HG02870 (cell line): ENCODE measurements at regions not wholly inside any gene's neighbourhood (a gene's known extent, or its start where the extent isn't known, plus 50 kb on each side); places are given as distances from the start of the nearest gene placed in this dataset.

ENCODE experiments used
- ATAC-seq: cut with Tn5 transposase; IDR thresholded peaks from one replicate; pipeline ENCODE4 v1.9.1; 2021; ENCODE audit warnings: mild to moderate bottlenecking, moderate library complexity; ENCODE audit not compliant: unreplicated experiment

DNA sequence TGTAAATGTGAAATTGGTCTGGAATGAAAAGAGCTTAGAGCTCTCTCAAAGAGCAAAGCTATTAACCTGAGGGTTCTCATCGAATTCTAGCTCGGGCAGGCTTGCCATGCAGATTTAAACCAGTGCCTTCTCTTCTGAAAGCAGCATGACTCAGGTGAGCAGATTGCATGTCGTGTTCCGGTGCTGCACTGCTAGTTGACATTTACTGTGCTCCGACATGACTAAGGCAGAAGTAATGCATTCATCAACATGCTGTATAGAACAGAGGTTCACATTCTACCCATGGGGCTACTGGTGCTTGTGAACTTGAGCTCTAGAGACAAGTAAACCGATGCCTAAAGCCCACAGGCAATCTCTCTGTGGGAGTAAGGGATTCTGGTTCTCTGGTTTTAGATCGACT, 947.7 kb downstream of the EFNB2 start:
- no peak for ATAC-seq

DNA sequence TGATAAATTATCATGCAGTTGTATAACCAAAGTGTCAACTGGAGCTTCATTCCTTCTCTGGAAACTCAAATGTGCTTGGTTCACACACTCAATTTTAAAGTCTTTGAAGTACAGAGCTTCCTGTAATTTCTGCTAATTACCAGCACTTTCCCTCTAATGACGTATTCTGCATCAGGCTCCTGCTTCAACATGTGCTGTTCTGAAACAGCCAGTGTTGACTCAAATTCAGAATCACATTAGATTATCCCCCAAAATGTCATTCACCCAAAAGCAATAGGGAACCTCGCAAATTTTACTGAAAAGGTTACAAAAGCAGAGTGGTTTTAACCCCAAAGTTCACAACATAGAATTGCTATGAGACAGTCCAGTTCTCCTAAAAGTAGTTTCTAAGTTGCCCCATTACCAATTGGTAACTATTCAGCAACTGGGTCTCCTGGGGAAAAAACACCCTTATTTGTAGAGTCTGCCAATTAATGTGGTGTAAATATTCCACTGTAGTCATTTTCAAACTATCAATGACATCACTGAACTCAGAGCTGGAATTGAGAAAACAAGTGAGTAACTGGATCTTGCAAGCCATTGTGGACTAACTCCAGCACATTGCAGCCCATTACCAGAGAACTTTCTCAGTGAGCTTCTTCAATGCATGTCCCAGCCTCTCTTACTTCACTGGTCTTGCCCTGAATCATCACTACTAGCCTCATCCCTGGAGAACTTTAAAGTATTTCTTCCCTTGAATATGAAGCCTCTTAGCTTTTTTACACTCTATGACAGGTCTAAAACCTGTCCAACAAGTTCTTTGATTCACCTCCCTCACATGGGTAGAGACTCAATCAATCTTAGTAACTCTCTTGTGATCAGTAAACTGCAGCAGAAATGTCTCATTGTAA, 955.4 kb downstream of the EFNB2 start:
- no peak for ATAC-seq

DNA sequence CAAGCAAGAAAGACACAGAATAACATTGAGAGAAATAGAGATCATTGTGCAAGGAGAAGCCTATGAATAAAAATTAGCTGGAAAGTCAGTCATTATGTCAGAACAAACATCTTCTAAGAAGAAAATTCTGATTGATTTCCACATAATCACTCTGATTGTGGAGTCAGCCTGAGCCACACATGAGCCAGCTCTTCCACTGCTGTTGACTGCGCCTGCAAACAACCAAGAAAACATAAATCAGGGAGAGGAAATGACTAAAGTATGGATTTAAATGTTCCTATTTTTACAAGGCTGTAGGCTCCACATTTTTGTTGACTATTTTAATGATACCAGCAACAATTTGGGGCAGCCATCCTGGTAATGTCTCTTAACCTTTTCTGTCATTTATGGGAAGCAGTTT, 962.3 kb downstream of the EFNB2 start:
- no peak for ATAC-seq

- ATAC-seq = no peak
Measured at GRCh38 chr13:105572401-105572800, 963.1 kb downstream of the EFNB2 start.

DNA sequence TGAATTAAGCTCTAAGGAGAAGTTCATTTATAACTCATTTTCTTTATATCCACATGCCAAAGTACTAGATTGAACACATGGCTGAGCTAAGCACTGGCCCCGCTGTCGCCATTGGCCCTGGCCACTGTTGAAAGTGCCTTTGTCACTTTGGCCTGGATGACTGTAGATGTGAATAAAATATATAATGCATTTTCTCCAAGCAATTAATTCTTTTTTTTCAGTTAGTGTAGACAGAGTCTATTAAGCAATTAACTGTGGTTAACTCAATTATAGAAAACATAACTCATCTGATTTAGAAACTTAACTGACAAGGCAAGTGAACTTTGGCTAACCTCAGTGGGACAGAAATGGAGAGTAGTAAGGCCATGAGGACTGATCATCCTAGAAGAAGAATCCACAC, 965.6 kb downstream of the EFNB2 start:
- no peak for ATAC-seq

- ATAC-seq = no peak
Measured at GRCh38 chr13:105567951-105568525, 967.4 kb downstream of the EFNB2 start.

- no peak for ATAC-seq
Measured at GRCh38 chr13:105565136-105565727, 970.2 kb downstream of the EFNB2 start.

DNA sequence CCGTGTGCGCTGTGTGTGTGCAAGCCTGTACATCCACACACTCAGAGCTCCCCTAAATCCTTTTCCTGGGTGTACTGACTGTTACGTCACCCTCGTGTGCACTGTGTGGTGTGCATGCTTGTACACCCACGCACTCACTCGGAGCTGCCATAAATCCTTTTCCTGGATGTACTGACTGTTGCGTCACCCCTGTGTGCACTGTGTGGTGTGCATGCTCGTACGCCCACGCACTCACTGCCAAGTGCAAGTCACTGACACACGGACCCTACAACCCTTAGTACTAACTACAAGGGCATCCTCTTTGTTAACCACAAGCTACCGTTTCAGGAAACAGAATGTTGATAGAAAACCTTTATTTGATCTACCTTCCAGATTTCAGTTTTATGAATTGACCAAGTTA, 983.4 kb downstream of the EFNB2 start:
- no peak for ATAC-seq

DNA sequence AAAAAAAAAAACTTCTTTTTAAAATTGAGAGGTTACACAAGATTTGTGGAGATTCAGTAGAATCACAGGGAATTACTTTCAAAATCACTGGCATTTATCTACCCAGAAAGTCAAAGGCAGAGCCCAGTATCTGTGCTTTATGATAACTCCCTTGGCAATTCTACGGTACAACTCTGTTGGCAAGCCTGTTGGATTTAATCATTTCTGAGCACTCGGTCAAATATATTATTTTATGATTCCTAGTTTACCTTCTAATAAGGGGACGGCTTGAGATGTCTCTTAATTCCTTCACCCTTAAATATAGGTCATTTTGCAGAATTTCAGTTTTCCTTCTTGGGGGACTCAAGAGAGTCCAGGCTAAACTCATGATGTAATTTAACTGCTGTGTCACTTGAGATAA, 987.6 kb downstream of the EFNB2 start:
- ATAC-seq = no peak

- ATAC-seq = no peak
Measured at GRCh38 chr13:105545811-105546210, 989.7 kb downstream of the EFNB2 start.

GRCh38 chr13:105543742-105544141, 991.7 kb downstream of the EFNB2 start:
- ATAC-seq = no peak

DNA sequence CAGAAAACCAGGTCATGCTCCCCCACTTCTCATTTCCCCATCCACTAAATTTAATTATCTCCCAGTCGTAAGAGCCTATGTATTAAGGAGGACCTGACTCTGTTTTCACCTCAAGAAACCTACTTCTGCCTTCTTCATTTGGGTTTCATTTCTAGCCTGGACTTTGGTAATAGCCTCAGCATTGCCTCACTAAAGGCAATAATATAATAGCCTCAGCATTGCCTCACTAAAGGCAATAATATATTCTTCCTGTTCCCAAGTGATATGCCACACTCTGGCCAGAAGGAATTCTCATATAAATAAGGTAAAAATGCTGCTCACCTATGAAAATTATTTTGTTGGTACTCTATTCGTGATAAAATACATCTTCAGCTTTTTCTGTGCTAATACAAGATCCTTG, 993.9 kb downstream of the EFNB2 start:
- no peak for ATAC-seq

DNA sequence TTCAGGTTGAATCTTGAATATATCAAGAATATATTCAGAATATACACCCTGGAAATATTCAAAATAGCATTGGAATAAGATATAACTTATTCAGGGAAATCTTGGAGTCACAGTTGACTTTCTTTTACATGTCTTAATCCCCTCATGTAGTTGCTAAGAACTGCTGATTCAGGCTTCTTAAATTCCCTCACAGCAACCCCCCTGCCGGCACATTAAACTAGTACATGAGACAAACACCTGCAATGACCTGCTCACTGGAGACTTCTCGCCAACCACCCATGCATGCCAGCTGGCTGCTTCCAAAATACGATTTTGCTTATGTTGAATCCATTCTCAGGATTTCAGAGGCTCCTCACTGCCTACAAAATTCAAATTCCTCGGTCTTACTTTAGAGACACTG, 997.1 kb downstream of the EFNB2 start:
- ATAC-seq = no peak

- no peak for ATAC-seq
Measured at GRCh38 chr13:105537113-105537512, 998.3 kb downstream of the EFNB2 start.

DNA sequence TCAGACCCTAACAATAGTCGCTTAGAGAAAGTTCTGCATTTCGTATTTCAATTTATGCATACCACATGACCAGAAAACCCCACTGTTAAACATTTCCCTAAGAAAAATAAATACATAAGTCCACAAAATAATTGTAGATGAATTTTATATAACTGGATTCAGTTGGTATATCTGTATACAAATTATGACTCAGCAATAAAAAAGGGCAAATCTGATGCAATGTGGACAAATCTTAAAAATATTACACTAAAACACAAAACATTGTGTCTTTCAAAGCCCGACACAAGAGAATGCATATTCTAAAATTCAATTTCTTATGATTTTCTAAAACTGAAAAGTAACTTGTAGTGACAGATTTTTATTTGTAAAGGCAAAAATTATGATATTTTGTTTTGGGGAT, 1005.0 kb downstream of the EFNB2 start:
- no peak for ATAC-seq

DNA sequence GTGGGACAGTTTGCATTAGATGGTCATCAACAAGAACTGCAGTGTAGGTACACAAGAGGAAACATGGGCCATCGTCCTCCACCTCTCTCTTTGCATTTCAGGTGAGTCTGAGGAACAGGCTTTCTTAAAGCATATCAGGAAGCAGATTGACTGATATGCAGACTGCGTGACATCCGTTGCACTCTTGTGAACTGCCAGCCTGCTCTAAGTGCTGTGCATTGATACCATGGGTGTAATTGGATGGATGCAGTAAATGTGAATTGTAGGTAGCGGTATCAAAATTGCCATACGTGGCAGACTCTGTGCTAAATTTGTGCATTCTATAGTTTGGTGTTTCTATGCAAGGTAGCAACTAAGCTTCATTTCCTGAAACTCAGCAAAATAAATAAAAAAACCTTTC, 1008.3 kb downstream of the EFNB2 start:
- ATAC-seq = no peak

GRCh38 chr13:105519771-105520170, 1015.7 kb downstream of the EFNB2 start:
- no peak for ATAC-seq

DNA sequence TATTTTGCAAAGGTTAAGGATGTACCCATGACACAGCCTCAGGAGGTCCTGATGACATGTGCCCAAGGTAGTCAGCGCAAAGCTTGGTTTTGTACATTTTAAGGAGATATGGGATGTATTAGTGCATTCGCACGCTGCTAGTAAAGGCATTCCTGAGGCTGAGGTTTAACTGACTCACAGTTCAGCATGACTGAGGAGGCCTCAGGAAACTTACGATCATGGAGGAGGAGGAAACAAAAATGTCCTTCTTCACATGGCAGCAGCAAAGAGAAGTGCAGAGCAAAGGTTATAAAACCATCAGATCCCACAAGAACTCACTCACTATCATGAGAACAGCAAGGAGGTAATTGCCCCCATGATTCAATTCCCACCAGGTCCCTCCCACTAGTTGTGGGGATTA, 1017.4 kb downstream of the EFNB2 start:
- ATAC-seq = no peak

- ATAC-seq = no peak
Measured at GRCh38 chr13:105514401-105514800, 1021.1 kb downstream of the EFNB2 start.

DNA sequence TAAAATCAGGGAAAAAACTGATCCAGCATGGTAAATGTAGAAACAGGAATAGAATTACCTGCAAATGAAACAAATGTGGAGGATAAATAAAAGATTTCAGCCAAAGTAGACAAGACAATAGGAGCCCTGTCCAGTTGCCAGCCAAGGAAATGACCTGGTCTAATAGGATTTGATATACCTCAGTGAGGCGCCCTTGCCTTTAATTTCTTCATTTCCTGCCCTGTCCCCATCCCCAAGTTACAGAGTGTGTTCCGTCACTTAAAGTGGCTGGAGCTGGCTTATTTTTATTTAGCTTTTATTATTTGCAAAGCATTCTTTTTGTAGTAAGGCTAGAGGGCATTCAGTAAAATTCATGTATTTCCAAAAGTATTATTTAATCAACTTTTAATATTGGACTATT, 1022.0 kb downstream of the EFNB2 start:
- no peak for ATAC-seq

DNA sequence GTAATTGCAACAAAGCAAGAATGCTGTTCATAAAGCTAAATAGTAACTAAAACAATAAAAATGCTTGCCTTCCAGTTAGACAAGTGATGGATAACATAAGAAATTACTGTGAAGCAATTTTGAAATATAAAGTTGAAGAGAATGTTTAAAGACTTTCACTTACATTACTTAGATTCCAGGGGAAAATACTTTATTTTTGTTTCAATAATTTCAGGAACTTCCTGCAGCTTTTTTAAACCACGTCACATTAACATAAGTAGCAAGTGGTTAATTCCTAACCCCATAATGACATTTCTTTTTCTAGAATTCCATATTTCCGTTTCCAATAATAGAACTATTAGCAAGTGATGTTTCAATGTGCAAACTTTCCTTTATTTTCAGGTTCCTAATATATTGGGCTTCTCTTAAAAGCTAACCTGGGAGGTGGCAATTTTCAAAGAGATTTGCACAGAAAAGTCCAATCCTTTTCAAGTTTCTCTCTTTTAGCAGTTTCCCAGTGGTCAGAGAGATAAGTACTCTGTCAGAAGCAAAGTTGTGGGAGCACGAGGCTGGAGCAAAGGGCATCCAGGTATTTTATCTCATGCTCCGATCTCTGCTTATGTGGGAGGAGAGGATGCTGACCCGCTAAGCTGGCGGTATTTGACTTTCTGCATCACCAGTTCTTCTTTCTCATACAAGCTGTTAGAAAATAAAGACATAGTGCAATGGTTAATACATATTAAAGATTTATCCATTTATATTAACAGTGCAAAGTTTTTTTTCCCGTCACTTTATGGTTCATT, 1025.3 kb downstream of the EFNB2 start:
- no peak for ATAC-seq
